ENCODE measurements at regions not wholly inside any gene's neighbourhood (a gene's known extent, or its start where the extent isn't known, plus 50 kb on each side); places are given as distances from the start of the nearest gene placed in this dataset.

DNA sequence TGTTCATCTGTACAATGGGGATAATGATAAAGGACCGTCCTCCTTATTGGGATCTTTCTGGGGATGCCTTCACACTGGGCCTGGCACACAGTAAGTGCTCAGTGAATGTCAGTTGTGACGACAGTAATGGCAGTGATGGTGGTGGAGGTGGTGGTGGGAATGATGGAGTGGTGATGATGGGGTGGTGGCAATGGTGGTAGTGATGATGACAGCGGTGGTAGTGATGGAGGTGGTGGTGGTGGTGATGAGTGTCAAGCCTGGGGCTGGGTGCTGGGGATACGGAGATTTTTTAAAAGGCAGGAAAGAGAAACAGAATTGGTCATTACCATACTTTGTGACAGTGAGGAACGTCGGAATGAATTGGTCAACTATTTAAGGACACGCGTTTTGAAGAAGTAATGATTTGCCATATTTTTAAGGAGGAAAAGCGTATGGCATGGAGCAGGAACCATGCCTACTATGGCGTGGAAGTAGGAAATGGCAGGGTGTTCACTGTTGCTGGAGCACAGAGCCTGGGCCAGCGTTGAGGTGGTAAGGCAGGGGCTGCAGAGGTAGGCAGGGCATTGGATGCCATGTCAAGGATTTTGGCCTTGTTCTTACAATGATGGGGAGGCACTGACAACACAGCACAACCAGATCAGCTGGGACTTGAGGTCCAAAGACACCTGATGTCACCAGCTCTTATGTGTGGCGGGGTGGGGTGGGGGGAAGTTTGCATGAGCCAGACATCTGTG lies 128.7 kb downstream of the ACTL8 start:
- peaks cover 22% of the 10 kb centered on the region for H3K27me3 ChIP-seq (ENCODE audit: low read depth)
- no peaks in the 10 kb centered on the region for H3K36me3 ChIP-seq
- ATAC-seq = no peak
- no peak overlapping the region for H3K27ac ChIP-seq
- H3K4me1 ChIP-seq = no peaks in the 10 kb centered on the region
- TF ChIP-seq, protein P1, sequence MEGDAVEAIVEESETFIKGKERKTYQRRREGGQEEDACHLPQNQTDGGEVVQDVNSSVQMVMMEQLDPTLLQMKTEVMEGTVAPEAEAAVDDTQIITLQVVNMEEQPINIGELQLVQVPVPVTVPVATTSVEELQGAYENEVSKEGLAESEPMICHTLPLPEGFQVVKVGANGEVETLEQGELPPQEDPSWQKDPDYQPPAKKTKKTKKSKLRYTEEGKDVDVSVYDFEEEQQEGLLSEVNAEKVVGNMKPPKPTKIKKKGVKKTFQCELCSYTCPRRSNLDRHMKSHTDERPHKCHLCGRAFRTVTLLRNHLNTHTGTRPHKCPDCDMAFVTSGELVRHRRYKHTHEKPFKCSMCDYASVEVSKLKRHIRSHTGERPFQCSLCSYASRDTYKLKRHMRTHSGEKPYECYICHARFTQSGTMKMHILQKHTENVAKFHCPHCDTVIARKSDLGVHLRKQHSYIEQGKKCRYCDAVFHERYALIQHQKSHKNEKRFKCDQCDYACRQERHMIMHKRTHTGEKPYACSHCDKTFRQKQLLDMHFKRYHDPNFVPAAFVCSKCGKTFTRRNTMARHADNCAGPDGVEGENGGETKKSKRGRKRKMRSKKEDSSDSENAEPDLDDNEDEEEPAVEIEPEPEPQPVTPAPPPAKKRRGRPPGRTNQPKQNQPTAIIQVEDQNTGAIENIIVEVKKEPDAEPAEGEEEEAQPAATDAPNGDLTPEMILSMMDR (IDR thresholded peaks at IDR 0.05) = no peak
- H3K4me3 ChIP-seq = no peak overlapping the region
- DNase-seq = no peak
- H3K9me3 ChIP-seq = no peaks in the 10 kb centered on the region
- intact Hi-C loops (cut with DNase I) = no loop called here

DNA sequence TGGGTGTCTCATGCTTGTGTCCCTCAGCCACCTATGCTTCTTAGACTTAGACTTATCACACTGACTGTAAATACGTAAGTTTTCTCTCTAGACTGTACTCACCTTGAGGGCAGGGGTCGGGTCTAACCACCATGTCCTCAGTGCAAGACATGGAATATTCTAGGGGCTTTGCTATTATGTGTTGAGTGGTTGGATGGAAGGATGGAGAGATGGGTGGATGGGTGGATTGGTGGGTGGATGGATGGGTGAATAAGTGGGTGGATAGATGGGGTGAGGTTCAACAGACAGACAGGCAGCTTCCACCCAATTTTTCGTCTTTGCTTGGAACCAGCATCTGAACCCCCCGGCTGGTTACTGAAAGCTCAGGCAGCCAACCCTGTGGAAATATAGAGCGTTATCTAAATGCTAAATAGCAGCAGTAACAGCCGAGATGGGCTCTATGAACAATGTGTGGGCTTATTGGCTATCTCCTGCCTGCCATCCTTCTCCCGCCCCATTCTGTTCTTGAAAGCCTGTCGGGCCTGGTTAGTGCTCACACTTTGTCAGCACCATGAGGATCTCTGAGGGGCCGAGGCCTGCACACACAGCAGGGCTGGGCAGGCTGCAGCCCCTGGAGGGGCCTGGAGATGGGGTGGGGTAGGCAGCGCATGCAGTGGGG lies 130.7 kb downstream of the ACTL8 start:
- TF ChIP-seq, protein P1 (IDR thresholded peaks at IDR 0.05) = no peak
- no peaks in the 10 kb centered on the region for H3K4me1 ChIP-seq
- peaks cover 22% of the 10 kb centered on the region for H3K27me3 ChIP-seq (ENCODE audit: low read depth)
- H3K27ac ChIP-seq = no peak overlapping the region
- no peaks in the 10 kb centered on the region for H3K9me3 ChIP-seq
- ATAC-seq = no peak
- no peaks in the 10 kb centered on the region for H3K36me3 ChIP-seq
- intact Hi-C loops (cut with DNase I) = no loop called here
- H3K4me3 ChIP-seq = no peak overlapping the region
- no peak for DNase-seq

DNA sequence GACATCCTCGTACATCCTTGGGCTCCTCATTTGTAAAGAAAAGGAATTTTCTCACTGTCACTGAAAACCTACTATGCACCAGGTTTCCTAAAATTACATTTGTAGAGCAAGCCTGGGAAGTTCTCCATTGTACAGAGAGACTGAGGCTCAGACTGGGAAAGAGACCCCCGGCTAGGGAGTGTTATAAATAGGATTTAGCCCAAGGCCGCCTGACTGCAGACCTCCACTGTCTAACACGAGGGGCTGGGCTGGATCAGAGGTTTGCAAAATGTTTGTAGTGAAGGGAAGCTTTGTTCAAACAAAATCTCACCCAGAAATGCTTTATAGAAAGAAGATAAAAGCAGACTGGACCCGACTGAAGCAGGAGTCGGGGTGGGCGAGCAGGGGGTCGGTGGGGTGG lies 131.3 kb downstream of the ACTL8 start:
- peaks cover 27% of the 10 kb centered on the region for H3K27me3 ChIP-seq (ENCODE audit: low read depth)
- ATAC-seq = no peak
- no peaks in the 10 kb centered on the region for H3K4me1 ChIP-seq
- no peaks in the 10 kb centered on the region for H3K36me3 ChIP-seq
- H3K27ac ChIP-seq = no peak overlapping the region
- TF ChIP-seq, protein P1 (IDR thresholded peaks at IDR 0.05) = no peak
- H3K4me3 ChIP-seq = no peak overlapping the region
- no peaks in the 10 kb centered on the region for H3K9me3 ChIP-seq
- no peak for DNase-seq
- intact Hi-C loops (cut with DNase I) = no loop called here

DNA sequence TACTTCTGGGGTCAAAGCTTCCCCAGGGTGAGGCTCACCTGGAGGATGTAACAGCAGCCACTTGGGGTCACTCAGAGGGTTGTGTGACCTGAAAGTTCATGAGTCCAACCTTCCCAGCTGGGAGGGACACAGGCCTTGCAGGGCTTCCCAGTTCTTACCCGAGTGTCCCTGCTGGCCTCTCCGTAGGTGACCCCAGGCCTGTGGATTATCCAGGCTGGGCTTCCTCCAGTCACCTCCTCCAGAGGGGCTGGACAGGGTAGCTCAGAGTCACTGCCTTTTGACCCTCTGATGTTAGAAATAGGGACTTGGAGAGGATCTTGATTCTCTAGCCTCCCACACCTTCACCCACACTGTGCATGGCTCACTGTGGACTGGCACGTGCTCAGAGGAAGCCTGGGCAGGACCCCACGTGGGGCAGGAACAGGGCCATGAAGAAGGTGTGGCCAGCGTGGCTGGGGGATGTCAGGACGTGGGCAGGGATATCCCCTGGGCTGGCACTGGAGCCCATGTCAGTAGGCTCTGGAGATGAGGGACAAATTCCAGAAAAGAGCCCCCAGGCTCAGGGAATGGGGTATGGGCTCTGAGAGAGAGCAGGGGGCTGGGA lies 131.8 kb downstream of the ACTL8 start:
- DNase-seq = no peak

DNA sequence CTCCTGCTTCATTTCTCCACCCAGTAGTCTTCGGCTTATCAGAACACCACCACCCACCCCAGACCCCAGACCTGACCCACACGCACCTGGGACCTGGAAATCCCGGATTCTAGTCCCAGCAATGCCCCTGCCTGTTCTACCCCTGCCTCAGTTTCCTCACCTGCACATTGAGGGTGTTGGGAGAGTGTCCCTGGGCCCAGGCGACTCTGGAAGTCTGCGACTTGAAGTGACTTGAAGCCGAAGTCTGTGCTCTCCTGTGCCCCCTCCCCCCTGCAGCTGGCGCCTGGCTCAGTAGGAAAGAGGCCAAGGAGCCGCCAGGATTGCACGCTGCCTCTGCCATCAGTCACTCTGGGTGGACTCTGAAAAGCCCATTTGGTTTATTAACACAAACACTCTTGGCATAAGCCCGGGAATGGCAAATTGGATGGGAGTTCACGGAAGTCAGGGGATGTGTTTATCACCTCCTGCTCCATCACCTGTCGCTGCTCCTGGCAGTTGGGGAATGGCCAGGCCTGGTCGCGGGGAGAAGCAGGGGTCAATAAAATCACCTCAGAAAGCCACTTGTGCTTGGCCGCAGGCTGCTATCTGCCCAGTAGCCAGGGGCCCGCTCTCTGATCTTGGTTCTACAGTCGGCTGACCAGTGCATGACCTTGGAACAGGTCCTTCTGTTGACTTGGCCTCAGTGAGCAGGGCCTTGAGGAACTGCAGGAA lies 132.7 kb downstream of the ACTL8 start:
- intact Hi-C loops (cut with DNase I) = no loop called here

More for the DNA sequence above, 131.8 kb downstream of the ACTL8 start:
- Histone ChIP-seq H3K27ac (no peak overlapping the region), H3K4me3 (no peak overlapping the region), H3K36me3 (no peaks in the 10 kb centered on the region), H3K4me1 (no peaks in the 10 kb centered on the region), H3K9me3 (no peaks in the 10 kb centered on the region), H3K27me3 (ENCODE audit: low read depth) (peaks cover 27% of the 10 kb centered on the region)
- peak in 1 of 2 donors; percentile 5 for ATAC-seq
- TF ChIP-seq, protein P1 (IDR thresholded peaks at IDR 0.05) = no peak
- intact Hi-C loops (cut with DNase I) = no loop called here

More for the DNA sequence above, 132.7 kb downstream of the ACTL8 start:
- DNase-seq (no peak), ATAC-seq (no peak)
- TF ChIP-seq, protein P1 (IDR thresholded peaks at IDR 0.05) = no peak
- Histone ChIP-seq H3K27ac (no peak overlapping the region), H3K9me3 (no peaks in the 10 kb centered on the region), H3K27me3 (ENCODE audit: low read depth) (peaks cover 27% of the 10 kb centered on the region), H3K4me1 (no peaks in the 10 kb centered on the region), H3K4me3 (no peak overlapping the region), H3K36me3 (no peaks in the 10 kb centered on the region)
